HG03175 (cell line): ENCODE measurements at regions not wholly inside any gene's neighbourhood (a gene's known extent, or its start where the extent isn't known, plus 50 kb on each side); places are given as distances from the start of the nearest gene placed in this dataset.

ENCODE experiments used
- ATAC-seq: cut with Tn5 transposase; IDR thresholded peaks from one replicate; pipeline ENCODE4 v1.9.1; 2021; ENCODE audit warnings: mild to moderate bottlenecking, moderate library complexity; ENCODE audit not compliant: unreplicated experiment

- no peak for ATAC-seq
Observed at GRCh38 chr18:78540636-78541529, 438.7 kb upstream of the SALL3 start.

DNA sequence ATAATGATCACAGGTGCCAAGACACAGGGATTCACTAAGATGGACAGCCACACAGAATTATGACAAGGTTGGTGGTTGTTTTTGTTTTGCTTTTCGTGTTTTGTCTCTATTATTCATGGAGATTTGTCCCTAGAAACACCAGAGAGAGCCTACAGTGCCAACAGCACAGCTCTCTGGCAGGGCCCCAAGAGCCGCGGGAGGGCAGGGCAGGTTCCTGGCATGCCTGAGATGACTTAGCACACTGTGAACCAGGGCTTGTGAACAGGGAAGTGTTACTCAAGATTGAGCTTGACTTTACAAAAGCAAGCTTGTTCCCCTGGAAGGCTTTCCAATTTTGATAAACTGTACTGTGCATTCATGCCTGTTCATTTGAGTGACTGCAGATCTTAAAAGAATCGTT lies 437.4 kb upstream of the SALL3 start:
- no peak for ATAC-seq

DNA sequence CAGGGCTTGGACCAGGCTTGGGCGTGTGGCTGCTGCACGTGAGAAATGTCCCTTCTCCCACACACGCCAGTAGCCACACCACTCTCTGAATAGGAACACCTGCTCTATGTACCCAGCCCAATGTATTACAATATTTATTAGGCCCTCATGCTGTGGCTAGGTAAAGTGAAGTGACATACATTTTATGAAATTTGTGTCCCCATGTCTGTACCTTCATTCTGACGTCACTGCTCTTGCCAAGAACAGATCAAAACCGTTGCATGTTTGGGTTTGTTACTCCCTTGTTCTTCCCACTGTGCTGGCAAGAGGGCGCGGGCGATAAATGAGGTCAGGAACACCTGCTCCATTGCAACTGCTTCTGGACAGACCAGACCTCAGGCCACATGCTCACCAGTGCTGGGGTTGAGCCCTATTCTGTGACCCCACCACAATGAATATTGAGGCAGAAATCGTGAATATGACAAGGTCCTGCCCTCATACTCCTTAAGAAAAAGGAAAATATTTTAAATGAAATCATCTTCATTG lies 436.4 kb upstream of the SALL3 start:
- no peak for ATAC-seq

DNA sequence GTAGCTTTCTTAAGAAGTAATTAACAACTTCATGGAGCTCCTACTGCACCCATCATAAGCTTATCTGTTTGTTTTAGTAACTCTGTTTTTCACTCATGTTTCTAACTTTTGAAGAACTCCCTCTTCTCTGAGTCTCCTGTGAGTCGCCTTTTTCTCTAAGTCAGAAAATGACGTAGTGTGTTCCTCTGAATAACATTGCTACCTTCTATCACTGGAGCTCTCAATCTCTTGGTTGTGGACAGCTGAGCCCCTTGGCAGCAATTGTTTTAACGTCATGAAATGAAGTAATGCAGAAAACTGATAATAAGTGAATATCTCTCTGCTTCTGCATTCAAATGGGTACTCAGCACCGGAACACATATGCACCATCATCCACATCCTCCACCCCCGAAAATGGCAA lies 433.3 kb upstream of the SALL3 start:
- no peak for ATAC-seq

DNA sequence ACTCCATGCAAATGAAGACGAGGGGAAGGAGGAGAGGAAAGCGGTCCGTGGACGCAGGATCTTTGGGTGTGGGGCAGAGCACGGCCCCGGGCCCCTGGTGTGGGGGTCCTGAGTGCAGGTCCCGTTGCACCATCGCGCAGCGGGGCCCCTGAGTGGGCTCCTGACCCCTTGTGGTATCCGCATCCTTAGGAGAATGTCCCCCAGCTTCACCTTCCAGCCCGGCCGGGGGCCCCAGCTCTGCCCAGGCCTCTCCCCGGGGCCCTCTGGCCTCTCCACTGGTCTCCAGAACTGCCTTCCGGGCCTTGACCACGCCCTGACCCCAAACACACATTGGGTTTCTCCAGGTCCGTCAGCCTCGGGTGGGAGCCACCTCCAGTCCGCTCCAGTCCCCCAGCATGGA lies 431.8 kb upstream of the SALL3 start:
- ATAC-seq: no peak

- ATAC-seq: no peak
Observed at GRCh38 chr18:78548261-78549058, 431.2 kb upstream of the SALL3 start.

DNA sequence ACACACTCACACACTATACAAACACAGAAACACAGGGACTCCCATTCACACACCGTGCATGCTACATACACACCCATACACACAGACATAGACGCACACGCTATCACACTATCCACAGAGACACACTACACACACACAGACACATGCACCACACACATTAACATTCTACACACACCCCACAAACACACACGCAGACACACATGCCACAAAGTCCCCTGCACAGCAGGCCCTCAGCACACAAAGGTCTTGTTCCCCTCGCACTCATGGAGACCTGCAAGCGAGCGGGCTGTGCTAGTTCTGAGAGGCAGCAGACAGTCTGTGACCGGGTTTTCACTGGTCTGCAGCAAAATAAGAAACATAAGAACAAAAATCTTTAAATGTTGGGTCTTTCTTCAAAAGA lies 429.6 kb upstream of the SALL3 start:
- ATAC-seq: no peak

DNA sequence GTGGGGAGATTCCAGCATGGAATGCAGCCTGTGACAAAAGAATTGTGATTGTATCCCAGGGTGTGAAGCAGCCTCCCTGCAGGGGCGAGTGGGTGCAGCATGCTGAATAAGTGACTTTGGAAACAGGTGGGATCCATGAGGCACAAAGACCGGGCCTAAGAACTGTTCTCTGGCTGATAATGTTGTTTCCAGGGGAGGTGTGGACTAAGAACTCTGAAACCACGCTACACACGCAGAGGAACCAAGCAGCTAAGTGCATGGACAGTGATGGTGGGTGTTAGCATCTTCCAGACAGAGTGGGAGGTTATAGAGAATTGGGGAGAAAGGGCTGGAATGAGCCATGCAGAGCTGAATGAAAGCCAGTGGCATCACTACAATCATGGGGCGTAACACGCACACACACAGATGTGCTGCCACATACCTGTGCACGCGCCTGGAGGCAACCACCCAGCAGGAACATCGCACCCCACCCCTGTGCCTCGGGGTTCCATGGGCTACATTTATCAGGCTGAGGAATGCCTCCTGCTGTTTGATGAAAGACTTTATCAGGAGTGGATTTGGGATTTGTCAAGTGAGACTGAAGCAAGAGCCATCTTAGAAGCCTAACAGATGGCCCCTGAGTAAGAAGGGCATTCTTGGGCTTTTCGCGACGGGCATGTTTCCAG lies 424.5 kb upstream of the SALL3 start:
- no peak for ATAC-seq

DNA sequence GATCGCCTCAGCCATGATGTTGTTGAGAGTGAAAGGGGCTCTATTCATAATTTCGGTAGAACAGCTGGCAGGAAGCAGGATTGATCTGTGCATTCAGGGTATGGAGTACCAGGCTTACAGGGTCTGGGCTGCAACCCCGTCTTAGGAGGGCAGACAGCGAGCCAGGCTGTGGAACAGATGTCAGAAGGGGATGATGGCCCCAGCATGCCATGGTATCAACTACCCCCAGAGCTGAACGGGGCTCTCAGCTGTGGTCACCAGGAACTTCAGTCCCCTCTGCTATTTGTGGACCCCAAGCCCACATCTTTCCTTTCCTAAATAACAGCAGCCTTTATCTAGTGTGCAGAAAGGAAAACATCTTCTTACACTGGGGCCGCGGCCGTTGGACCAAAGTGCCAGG lies 422.2 kb upstream of the SALL3 start:
- no peak for ATAC-seq

- no peak for ATAC-seq
Observed at GRCh38 chr18:78558101-78558810, 421.4 kb upstream of the SALL3 start.

GRCh38 chr18:78558948-78559347 lies 420.7 kb upstream of the SALL3 start:
- no peak for ATAC-seq

- ATAC-seq: no peak
Observed at GRCh38 chr18:78559584-78559983, 420.0 kb upstream of the SALL3 start.

DNA sequence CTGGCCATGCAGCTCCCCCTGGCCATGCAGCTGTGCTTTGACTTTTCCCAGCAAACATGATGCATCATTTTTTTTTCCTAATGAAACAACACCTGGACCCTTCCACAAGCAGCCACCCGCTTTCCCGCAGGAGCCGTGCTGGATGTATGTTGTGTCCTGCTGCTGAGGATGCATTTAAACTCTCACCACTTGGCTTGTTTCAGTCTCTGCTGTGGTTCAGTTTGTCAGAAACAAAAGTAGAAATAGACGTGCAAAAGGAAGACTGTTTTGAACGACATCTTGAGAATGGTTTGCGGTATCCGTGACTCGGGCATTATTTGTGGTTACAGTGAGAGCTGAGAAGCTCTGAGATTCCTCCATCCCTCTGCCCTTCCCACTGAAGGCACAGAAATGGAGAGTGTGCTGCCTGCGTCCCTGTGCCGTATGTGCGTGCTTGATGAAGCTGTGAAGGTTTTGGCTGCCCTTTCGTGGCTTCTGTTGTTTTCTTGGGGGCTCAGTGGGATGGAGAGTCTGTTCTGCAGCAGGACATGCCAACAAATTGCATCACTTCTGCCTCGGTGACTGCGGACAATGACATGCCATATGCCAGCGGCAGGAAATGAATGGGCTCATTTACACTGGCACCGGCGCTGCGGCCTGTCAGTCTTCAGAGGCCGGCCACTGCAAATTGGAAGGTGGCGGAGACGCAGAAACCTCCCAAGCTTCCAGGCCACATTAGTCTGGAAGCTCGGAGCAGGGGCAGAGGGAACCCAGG lies 417.7 kb upstream of the SALL3 start:
- no peak for ATAC-seq

GRCh38 chr18:78562531-78562961 lies 417.1 kb upstream of the SALL3 start:
- ATAC-seq: no peak

DNA sequence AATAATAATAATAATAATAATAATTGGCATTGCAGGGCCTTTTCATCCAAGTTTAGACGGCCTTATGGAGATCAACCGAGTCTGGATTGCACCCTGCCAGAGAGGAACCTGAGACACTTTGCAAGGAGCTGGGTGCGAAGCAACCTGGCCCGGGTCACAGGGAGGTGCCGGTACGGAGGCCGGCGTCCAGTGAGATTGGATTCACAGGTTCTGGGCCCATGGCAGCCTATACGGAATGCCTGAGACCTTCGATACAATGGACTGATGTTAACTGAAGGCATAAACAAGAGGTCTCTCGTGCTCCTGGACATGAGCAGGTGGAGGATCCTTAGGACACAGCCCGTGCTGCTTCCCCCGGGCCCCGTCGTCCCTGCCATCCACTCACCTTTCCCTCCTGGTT lies 416.5 kb upstream of the SALL3 start:
- ATAC-seq: no peak

DNA sequence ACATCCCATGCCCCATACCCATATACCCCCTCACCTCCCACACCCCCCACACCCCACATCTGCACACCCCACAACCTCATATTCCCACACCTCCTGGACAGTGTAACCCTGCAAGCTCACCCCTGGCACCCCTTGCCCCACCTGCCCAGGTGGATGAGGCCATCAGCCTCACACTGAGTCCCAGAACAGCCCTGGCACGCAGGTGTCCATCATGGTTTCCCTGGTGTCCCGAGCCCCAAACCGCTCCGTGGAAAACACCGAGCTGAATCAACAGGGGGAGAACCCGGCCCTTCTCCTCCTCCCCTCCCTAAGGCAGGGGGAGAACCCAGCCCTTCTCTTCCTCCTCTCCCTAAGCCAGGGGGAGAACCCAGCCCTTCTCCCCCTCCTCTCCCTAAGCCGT lies 415.6 kb upstream of the SALL3 start:
- ATAC-seq: no peak

- ATAC-seq: no peak
Observed at GRCh38 chr18:78564518-78564917, 415.1 kb upstream of the SALL3 start.

DNA sequence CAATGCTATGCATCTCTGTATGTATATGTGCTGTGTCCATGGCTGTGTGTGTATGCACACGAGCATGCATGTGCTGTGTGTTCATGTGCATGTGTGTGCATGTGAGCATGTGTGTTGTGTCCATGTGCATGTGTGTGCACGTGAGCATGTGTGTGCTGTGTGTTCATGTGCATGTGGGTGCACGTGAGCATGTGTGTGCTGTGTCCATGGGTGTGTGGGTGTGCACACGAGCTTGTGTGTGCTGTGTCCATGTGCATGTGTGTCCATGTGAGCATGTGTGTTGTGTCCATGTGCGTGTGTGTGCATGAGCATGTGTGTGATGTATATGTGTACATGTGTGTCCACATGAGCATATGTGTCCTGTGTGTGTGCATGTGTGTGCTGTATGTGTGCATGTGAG lies 414.4 kb upstream of the SALL3 start:
- no peak for ATAC-seq

DNA sequence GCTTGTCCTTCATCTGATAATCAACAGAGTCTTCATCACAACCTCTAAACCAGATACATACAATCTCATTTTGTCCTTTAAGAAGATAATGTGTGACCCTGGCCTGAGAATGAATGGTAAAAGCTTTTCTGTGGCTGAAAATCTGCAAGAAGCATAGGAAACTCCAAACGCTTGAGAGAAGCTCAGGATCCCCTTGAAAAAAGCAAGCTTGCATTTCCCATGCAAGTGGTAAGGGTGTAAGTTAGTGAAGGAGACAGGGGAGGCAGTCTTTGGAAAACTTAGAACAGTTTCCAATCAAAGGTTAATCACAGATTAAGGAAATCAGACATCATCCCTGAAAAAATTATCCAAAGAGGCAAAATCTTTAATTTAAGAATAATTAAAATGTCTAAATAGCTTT lies 413.6 kb upstream of the SALL3 start:
- no peak for ATAC-seq

GRCh38 chr18:78566720-78567119 lies 412.9 kb upstream of the SALL3 start:
- no peak for ATAC-seq
